GM18907 (cell line): ENCODE measurements at regions not wholly inside any gene's neighbourhood (a gene's known extent, or its start where the extent isn't known, plus 50 kb on each side); places are given as distances from the start of the nearest gene placed in this dataset.
"Not testable (repeated sequence)": the region's sequence is repeated elsewhere in the genome, so short reads cannot be mapped to it uniquely, and the experiment has no call there.

ENCODE experiments used
- ATAC-seq: cut with Tn5 transposase; IDR thresholded peaks from one replicate; pipeline ENCODE4 v1.9.1; 2021; ENCODE audit warnings: mild to moderate bottlenecking, moderate library complexity; ENCODE audit not compliant: unreplicated experiment

DNA sequence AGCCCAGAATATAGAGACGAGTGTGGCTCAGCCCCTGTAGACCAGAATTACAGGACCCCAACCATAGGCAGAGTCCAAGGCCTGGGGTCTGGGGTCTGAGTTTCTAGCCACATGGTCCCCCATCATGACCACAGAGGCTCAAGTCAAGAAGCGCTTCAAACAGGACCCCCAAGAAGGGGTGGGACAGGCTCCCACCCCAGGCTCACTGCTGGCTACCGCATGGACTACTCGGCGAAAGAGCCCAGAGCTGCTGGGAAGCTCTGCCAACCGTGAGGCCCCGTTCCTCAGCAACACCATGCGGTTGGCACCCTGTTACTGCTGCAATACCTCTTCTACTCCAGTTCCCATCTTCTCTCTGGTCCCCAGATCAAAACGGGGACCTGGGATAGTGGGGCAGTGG, 254.8 kb downstream of the TEX29 start:
- no peak for ATAC-seq

DNA sequence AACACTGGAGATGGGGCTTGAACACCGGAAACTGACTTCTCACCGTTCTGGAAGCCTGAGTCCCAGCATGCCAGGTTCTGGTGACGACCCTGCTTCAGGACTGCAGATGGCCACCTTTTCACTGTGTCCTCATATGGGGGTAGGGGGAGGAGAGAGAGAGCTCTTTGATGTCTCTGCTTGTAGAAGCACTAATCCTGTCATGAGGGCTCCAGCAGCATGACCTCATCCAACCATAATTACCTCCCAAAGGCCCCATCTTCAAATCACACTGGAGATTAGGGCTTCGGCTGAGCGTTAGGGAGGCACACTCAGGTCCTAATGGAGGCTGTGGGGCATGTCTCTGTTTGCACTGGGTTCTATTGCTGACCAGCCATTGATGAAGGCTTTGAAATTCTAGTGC, 255.3 kb downstream of the TEX29 start:
- ATAC-seq = no peak

DNA sequence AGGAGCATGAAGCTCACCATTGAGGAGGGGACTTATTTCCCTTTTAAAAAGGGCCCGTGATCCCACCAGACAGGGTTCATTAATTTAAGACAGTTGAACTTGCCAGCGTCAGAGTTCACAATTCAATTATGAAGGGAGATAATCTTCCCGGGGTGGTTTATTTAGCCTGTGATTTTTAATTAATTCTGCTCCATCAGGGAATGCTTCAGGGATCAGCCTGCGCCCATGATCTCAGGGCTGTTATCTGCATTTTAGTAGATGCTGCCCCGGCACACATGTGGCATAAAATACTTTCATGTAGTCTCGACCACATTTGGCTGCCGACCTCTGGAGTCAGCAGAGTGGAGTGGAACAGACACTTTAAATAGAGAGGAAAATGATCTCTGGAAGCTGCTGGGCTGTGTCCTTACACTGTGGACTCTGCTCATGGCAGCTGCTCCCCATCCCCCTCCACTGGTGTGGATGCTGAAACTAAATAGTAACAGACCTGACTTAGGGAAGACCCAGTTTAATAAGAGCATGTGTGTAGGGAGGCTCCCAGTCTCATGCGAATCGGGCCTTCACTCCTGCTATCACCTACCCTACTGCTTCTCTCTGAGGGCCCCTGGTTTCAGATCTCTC, 256.9 kb downstream of the TEX29 start:
- no peak for ATAC-seq

DNA sequence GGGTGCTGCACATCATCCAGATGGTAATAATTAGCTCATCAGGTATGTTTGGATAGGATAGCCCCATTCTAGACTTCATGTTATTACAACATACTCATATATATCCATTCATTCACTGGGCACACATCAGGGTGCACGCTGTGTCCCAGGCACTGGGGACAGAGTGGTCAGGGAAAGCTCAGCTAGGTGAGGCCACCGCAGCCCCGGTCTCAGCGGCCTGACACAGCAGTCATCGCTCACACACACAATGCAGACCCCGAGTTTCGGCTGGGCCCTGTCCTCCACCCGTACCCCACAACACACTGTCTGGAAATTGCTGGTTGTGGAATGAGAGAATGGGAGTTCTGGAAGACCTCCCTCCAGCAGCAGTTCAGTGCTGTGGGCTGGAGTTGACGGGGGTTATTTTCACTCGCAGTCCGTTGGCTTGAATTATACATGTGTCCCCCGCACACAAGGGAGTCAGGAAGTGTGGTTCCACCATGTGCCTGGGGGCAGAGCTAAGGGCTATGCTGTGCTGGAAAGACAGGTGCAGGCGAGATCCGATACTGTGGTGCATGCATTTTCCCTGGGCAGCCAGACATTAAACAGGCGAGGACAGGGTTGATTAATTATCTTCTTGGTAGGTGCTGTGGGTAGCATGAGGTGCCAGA, 257.6 kb downstream of the TEX29 start:
- no peak for ATAC-seq

DNA sequence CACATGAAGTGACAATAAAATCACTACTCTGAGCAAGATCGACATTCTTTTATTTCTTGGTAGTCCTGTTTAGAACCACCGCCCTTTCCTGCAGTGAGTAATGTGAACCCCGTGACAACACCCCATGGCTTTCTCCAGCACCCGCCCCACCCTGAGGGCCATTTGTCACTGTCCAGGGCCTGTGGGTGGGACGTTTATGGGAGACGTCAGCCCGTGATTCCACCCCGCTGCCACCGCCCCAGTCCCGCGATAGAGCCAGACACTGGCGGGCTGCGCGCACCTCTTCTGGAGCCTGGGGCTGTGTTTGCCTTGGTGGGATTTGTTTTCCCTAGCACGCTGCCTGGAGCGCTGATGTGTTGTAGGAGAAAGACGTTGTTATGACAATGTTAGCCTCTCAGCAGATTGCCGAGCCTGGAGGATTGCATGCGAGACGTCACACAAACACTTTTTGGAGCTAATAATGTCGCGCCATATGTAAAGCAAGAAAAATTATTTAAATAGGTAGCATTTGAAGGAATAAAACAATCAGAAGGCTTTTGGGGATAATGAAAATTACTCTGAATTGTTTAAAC, 263.7 kb downstream of the TEX29 start:
- ATAC-seq = no peak

DNA sequence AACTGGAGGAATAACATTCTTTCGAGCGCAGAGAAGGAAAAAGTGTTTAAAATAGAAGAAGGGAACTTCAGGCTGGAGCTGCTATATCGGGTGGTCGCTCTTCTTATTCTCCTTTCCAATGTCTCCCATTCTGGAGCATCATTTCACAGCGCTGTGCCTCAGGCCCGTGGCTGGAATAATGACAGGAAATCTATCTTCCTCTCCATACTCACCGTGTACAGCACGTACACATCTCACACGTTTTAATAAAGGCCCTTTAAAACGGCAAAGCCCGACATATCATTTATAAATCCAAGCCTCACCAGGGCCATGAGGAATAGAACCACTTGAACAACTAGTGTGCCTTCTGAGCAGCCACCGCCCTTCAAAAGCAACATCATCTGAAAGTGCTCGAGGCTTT, 264.4 kb downstream of the TEX29 start:
- no peak for ATAC-seq

DNA sequence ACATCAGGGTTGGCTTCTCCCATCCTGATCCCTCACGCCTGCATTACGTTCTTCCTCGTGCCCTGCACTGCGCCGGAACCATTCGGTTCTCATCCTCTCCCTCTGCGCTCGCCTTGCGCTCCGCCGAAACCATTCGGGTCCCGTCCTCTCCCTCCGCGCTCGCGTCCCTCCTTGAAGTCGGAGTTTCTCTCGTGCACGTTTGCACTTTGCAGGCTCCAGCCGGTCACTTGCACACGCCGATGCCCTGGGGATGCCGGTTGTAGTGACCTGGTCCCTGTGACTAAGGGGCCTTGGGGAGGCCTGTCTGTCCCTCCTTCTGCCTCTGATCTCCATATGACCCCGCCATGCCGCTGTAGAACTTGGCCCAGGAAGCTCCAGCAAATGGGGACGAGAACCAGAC, 265.8 kb downstream of the TEX29 start:
- ATAC-seq = no peak

DNA sequence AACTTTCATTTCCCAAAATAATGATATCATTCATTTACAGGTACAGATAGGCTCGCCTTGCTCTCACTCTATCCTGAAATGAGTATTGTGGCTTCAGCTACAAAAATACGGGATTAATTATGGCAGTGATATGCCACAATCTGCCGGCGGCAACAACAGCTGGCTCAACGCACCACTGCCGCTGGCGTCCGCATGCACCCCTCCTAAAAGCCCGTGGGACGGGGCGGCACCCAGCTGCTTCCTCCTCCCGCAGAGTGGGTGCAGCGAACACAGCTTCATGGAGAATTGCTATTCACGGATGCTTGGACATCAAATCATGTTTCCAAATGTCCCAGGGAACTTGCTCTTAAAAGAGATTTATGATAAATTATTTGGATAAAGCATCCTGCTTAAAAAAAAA, 266.8 kb downstream of the TEX29 start:
- ATAC-seq = no peak

DNA sequence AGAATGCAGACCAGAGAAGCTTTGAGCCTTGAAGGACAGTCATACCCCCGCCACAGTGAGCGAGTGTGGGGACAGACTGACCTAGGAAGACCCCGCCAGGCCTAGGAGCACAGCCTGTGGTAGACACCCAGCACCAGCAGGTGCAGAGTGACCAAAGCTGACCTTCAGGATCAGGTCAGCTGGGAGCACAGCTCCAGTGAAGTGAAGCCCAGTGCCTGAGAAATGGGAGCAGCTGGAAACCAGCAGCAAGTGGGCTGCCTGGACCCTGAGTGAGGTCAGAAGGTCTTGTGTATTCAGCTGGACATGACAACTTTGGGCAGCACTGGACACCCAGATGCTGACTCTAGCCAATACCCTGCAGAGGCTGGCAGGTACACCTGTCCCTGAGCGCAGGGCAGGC, 268.9 kb downstream of the TEX29 start:
- ATAC-seq = no peak

DNA sequence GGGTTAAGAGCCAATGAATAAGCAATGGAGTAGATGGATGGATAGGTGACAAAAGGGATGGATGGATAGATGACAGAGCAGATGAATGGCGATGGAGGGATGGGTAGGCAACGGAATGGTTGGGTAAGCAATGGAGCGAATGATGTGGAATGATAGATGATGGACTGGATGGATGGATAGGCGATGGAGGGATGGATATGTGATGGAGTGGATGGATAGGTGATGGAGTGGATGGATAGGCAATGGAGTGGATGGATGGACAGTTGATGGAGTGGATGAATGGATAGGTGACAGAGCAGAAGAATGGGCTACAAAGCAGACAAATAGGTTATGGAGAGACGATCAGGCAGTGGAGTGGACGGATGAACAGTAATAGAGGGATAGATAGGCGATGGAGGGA, 269.6 kb downstream of the TEX29 start:
- no peak for ATAC-seq

DNA sequence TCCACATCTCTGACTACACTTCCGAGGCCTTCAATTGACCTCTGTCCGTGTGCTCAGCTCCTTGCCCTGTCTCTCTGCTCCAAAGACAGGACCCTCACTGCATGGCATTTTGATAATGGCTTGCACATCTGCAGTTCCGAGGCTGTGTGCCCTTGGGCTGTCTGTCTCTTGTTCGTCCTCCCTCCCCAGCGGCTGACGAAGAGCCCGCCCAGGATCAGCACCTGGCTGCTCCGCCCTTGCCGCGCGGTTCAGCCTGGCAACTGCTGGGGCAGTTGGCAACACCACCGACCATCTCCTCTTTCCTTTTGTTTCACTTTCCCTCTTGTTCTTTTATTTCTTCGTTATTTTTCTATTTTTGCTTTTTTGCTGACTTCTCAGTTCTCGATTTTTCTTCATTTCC, 270.4 kb downstream of the TEX29 start:
- ATAC-seq = no peak

DNA sequence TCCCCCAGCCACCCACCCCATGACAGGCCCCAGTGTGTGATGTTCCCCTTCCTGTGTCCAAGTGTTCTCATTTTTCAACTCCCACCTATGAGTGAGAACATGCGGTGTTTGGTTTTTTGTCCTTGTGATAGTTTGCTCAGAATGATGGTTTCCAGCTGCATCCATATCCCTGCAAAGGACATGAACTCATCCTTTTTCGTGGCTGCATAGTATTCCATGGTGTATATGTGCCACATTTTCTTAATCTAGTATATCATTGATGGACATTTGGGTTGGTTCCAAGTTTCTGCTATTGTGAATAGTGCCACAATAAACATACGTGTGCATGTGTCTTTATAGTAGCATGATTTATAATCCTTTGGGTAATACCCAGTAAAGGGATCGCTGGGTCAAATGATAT, 273.0 kb downstream of the TEX29 start:
- ATAC-seq = not testable (repeated sequence)

DNA sequence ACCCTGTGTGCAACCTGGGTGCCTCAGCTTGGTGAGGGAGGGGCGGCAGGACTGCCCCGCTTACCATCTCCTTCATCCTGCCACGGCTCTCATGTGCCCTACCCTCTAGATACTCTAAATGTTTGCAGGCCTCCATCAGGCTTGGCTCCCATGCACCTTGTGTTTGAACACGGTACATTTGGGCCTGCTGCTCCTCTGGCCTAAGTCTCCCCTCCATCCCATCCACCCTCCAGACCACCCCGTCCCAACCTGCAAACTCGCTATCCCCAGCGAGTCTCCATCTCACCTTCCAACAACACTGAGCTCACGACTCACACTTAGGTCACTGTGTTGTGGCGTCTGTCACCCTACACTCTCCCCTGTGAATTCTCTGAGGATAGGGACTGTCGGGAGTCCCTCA, 274.2 kb downstream of the TEX29 start:
- ATAC-seq = no peak

DNA sequence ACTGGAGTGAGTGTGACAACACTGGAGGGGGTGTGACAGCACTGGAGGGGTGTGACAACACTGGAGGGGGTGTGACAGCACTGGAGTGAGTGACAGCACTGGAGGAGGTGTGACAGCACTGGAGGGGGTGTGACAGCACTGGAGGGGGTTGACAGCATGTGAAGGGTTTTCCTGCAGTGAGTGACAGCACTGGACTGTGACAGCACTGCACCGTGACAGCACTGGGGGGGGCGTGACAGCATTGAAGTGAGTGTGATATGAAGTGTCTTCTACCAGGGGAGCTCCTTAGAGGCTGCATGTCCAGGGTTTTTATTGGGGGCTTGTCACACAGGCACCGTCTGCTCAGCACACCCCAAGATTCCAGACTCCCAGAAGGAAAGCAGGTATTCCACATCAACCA, 274.8 kb downstream of the TEX29 start:
- no peak for ATAC-seq

DNA sequence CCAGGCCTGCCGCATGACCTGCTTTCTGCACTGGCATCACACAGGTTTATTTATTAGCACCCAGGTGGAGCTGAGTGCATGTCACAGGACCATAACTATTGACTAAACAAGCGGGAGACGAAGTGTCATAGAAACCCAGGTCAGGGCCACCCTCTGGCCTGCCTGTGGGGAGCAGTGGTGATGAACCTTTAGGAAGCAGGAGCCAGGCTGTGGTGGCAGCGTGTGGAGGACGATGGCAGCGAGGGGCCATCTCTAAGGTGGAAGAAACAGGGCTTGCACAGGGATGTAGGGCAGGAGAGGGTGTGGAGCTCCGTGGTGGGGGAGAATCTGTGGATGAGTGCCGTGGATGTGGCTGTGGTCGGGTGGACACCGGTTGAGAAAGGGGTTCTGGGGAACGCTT, 275.3 kb downstream of the TEX29 start:
- no peak for ATAC-seq

DNA sequence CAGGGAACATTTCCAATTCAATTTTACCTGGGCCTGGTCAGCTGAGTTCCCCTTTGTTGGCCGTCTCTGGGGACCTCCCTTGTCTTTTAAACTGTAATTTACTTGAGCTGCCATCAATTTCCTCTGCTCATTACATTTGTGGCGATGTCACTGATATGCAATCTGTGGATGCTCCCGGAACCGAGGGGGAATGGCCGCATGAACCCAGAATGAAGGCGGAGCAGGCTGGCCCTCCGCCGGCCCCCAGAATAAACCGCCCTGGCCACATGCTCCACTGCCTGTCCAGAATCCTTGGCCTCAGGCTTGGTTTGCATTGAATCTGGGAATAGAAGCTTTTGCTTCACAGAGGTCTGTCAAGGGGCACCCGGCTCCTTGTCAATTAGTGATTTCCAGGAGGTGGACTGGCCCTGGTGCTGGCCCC, 276.8 kb downstream of the TEX29 start:
- no peak for ATAC-seq

DNA sequence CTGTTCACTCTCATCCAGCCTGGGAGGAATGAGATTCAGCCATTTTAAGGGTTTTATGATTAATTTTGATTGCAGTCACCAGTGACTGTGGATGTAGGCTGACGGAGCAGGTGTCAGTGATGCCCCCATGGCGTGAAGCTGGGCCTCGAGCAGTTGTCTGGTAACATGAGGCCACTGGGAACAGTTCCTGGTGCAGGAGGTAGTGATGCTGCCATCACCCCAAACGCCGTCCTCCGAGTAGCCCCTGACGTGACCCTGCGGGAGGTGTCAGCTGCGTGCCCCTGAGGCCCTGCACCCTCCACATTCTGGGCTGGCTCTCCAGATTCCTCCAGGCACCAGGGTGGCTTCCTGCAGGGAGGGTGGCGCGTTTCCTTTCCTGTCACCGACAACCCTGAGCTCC, 277.2 kb downstream of the TEX29 start:
- ATAC-seq = no peak

DNA sequence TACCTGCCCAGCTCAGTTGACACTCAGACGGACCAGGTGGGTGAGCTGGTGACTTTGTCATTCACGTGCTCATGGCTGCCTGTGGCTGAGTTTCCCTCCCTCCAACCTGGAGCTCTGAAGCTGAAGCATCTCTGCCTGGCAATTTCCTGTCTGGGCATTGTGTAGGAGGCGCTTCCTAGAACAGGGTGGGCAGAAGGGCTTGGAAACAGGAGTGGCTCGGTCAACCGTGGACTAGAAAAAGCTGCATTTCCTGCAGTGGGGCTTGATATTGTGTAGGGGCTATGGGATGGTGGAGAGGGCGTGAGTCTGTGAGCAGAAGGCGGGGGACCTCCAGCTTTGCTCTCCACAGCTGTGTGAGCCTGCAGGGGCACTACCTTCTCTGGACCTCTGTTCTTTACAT, 278.3 kb downstream of the TEX29 start:
- no peak for ATAC-seq

DNA sequence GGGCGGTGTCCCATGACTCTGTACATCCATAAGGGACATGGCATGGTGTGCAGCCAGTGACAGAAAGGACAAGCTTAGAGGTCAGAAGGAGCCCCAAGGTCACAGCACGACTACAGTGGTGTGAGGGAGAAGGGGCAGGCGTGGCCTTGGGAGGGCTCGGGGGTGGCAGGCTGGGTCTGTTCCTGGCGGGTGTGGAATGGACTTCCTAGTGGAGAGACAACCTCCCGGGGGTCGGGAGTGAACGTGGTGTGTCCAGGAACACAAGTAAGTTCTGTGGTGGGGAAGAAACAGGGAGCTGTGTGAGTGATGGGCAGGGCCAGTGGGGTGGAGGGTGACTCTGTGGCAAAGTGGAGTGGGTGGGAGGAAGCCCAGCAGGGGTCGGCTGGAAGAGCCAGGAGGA, 279.3 kb downstream of the TEX29 start:
- no peak for ATAC-seq

DNA sequence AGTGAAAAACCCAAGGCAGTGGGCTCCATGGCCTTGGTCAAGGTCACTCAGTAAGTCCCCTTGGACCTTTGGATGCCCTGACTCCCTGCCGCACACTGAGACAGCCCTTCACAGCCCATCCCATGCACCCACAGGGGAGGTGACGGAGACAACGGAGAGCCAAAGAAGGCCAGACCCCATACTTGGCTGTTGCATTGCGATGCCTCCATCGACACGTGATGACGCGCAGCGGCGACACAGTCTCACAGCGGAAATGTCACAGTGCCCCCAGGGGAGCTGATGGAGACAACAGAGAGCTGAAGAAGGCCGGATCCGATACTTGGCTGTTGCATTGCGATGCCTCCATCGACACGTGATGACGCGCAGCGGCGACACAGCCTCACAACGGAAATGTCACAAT, 282.4 kb downstream of the TEX29 start:
- ATAC-seq = no peak

DNA sequence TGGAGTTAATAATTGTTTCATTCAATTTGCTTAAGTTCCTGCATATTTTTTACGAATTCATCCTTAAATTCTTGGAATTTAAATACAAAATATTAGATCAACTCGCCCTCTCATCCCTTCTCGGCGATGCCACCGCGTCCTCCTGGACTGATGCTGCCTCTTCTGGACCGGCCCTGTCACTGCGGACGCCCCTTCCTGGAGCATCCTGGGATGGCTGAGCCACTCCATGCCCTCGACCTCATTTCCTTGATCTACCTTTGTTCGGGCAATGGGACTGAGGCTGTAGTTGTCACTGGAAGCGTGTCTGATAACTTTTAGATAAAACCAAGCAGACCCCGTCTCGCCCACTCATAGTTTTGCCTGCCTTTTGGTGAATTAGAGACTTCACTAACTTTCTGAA, 283.7 kb downstream of the TEX29 start:
- no peak for ATAC-seq

DNA sequence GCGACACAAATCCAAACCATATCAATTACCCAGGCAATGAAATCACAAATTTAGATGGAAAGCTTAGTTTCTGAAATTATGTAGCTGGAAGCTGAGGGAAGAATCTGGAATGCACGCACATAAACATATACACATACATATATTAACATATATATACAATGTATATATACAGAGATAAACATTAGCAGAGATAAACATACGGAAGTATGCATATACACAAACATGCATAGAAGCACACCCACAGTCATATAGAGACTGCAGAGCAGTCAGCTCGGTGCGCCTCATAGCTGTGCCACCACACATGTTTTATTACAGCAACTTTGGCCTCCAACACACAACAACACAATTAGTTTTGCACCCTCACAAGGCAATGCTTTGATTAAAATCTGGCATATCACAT, 288.1 kb downstream of the TEX29 start:
- ATAC-seq = no peak

DNA sequence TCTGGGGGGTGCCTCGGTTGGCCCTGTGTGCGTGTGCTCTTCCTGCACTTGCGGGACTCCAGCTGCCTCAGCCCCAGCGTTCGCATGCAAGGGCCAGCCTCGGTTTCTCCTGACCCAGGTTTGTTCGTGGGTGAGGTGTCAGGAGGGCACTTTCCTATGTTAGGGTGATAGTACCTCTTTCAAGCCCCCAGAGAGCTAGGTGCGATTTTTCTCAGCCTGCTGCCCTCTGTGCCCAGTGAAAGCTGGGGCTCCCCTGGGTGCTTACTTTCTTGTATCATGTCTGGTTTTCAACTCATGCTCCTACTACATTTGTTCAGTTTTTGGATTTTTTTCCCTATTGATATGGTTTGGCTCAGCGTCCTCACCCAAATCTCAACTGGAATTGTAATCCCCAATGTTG, 289.2 kb downstream of the TEX29 start:
- no peak for ATAC-seq
